Hypothalamus (tissue), 51 donors: ENCODE measurements at regions not wholly inside any gene's neighbourhood (a gene's known extent, or its start where the extent isn't known, plus 50 kb on each side); places are given as distances from the start of the nearest gene placed in this dataset.
"Not testable (repeated sequence)": the region's sequence is repeated elsewhere in the genome, so short reads cannot be mapped to it uniquely, and the experiment has no call there.

Experiments
- DNase-seq, 51 donors: peaks; one replicate each; lab custom pipeline; 2025; lab: John Stamatoyannopoulos, UW

DNA sequence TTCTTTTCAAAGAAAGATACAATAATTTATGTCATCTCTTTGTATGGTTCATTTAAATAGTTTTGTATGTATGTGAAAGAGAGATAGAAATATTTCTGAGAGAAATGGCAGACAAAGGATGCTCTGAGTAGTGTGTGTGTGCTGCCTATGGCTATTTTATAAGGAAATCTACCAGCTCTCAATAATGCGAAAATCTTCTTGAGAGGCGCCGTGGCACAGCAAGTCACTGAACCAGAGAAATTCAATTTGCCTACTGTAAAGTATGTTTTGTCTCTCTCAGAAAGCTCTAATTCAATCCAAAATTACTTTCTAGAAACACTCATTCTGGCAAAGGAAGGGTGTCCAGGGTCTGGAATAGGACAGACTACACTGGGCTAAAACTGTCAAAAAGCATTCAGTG is 1981.1 kb downstream of the EFNA5 start:
- DNase-seq: no peak

DNA sequence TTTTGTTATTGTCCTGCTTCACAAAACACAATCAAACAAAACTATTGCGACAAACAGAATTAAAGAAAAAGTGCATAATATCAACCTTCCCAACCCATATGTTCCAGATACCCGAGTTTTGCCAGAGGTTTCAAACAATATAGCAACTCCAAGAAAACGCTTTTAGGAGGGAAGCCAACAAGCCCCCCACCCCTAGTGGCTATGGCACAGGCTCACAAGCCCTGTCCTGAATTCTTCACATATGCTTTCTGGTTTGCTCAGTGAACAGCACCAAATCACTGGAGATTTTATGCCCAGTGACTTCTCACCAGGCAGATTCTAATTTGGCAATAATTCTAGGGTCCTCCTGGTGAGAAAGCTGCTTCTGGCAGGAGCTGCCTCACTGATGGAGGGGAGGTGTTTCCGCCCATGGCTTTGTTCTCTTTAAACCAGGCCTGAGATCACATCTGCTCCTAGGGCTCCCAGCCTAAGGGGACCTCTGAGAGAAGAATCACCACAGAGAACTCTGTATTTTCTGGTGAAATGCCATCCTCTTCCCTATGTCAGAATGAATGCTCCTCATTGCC is 1982.4 kb downstream of the EFNA5 start:
- DNase-seq: no peak

DNA sequence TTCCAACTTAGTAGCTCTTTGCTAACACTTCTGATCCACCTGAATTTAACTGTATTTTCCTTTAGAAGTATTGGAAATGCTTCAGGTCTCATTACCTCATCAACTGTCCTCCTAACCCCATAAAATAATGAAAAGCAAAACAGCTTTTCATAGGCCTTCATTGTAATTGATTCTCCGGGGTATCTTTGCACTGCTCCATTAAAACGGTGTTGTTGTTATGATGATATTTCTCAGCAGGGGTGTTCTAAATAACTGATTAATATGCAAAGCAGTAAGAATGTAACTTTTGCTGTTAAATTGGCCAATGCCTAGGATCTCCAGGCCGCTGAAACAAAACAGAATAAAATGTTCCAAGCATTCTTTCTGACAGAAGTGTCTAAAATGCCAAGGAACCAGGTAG is 1983.2 kb downstream of the EFNA5 start:
- DNase-seq: no peak

DNA sequence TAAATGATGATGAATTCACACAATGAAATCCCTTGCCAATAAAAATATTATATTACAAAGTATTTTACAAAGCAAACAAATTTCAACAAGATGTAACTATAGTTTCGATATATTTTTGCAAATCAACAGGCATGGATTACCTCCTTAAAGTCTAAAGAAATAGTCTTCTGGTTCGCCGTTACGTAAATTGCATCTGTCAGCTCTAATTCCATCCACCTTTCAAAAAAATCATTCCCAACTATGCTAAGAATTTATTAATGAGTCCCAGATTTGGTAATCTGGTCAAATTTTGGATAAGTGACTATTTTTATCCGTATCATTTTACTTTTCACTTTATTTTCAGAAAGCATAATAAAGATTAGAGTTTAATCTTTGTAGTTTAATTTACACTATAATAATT is 1984.9 kb downstream of the EFNA5 start:
- no peak for DNase-seq

DNA sequence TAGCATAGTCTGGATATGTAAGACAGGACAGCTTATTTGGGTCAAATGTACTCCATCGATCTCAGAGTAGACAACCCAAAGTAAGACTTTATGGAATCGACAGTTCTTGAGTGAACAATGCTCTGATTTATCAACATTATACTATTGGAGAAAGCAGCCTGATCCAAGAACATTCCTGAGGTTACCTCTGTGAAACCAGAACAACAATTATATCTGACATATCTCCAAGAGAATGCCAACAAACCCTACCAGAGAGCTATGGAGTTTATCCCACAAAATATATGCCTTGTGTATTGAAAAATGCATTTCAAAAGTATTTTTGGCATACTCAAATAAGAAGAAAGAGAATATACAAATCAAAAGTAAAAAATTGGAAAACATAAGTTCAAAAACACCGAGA is 1985.9 kb downstream of the EFNA5 start:
- DNase-seq: no peak

DNA sequence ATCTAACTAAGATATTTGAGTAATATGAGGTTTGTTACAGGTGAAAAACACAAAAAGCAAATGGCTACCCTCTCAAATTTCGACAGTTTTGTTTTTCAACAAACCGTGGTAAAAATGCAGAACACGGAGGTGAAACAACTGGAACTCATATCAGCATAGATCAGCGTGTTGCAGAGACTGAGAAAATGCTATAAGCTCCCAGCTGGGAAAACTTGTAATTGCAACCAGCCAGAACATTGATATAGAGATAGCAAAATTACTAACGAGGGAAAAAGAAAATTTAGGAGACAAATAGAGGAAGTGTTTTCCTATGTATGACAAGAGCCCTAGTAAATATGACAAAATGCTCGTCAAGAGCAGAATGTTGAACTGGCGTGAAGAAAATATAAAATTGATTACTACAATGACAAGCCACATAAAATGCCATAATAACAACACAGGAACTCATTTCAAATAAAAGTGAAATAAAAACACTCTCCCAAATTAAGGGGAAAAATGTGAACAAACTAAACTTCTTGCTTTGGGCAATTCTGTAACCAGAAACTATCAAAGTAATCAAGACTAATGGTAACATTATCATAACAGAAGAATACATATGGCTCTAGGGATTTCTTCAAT is 1989.8 kb downstream of the EFNA5 start:
- no peak for DNase-seq

DNA sequence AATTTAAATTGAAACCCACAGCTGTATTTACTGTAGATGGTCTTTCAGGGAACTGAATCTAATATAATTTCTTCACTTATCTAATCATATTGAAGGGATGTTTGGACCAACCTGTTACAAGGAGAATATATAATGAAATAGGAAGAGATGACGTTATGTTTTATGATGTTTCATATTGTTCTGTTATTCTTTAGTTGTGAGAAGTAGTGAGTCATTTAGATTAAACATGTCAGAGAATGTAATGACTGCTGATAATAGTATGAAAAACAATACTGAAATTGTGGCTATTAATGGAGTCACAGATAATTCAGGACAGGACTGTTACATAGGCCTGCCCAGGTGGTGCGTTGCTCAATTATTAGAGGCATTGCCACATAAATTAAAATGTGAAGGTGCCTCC is 1993.4 kb downstream of the EFNA5 start:
- DNase-seq: no peak

DNA sequence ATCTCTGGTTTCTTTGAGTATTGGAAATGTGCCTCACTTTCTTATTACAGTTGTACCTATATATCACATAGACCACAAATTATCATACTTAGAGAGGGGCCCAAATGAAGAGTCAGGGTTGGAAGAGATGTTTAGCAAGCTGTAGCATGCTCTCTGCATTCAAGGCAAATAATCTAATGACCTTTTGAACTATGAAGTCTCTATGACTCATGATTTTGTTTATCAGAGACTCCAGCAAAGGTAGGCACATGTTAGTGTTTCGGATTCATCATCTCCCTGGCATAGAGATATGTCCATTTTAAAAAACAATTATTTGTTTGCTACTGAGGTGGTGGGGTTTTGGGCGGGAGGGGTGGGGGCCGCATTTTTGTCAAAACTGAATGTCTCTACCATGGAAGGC is 2000.1 kb downstream of the EFNA5 start:
- DNase-seq: no peak

DNA sequence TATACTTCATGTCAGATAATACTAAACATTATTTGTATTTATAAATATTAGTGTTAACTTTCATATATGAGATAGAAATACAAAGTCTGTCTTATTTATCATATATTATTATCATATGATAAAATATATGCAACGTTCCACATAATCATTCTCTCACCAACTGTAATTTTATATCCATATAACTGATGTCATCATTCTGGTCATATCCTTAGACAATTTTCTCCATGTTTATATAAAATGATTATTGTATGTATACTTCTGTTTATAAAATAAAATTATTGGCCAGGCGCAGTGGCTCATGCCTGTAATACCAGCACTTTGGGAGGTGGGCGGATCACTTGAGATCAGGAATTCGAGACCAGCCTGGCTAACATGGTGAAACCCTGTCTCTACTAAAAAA is 2007.1 kb downstream of the EFNA5 start:
- DNase-seq: no peak

DNA sequence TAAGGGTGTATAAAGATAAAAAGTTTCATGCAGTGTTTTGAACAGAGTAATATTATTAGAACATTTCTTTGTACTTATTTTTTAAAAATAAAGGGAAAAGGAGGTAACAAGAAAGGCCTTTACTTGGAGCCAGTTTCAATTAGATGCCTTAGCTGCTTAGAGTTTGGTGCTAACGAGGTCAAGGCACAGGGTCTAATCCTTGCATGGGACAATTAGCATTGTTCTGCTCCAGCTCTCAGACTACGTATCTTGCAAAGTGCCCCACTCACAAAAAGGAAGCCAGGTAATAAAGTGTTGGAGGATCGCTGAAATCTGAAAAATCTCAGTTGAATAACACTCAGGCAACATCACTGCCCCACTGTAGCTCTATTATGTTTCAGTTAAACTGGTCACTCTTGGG is 2011.3 kb downstream of the EFNA5 start:
- no peak for DNase-seq

DNA sequence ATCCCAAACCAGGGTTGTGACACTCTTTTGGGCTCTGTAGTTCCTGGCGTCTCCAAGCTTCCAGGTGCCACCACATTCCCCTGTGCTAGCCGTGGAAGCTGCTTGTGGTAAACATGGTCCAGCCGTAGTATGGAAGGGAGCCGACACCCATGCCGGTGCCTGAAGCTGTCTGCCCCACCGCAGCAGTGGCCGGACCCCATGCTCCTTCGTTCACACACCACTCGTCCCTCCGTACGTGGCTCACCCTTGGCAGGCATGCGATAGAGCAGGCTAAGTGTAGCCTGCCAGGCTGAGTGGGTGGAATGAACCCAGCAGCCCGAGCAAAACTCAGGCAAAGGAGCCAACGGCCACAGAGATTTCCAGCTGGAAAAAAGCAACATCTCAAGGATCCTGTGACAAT is 2030.4 kb downstream of the EFNA5 start:
- DNase-seq: no peak

DNA sequence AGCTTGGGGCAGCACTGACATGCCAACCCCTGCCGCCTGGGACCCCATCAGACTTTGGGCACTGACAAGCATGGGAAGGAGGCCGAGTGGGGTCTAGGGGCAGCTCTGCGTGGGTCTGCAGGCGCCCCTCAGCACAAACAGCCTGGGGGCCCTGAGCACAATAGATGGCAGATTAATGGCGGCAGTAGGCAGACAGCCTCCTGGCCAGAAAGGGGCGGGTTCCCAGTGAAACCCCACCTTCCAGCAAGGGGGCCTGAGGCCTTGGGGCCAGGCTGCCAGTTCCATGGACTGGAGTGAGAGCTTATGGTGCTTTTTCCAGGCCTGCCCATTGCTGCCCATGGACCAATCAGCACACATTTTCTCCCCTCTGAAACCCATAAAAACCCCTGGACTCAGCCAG is 2031.2 kb downstream of the EFNA5 start:
- no peak for DNase-seq

DNA sequence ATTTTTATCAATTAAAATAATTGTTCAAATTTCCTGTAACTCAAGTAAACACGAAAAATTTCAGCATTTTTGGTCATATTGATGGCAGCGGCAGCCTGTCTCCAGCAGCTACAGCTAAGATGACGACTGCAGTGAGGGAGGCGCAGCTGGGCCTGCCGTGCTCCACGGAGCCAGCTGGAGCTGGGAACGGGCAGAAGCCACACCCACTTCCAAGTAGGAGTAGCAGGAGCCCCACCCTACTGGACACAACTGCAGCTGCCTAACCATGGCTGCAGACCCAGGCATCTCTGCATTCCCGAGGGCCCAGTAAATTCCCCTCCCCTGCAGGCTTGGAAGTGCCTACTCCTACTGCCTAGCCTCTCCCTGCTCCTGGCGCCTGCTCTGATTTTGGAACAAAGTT is 2031.7 kb downstream of the EFNA5 start:
- no peak for DNase-seq

DNA sequence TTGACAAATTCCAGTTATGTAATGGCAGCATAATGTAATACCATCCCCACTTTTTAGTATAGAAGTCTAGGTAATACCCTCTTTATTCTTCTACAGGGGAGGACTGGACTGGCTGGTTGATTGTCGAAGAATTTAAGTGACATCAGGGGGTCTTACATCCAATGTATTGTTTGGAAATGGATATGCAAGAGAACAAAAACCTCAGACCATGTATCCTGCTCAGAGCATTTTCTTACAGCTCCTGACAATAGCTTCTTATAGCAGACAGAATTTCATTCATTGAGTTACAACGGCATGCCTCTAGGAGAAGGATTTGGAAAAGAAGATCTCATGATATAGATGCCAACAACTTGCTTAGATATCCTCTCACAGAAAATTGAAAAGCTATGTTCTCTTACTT is 2032.3 kb downstream of the EFNA5 start:
- no peak for DNase-seq

DNA sequence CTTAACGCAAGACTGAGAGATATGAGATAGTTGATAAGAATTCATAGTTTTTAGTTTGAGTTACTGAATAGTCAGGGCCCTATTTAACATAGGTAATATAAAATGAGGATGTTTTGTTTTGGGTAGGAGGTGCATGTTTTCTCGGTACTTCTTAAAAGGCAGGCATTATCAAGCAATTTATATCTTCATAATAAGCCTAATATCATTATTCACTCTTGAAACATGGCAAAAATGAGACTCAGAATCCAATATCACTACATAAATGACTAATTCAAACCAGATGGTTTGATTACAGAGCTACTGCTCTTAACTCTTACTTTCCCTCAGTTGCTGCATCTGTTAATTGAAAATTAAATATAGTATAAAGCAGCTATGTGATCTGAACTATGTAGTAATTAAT is 2038.7 kb downstream of the EFNA5 start:
- DNase-seq: no peak

DNA sequence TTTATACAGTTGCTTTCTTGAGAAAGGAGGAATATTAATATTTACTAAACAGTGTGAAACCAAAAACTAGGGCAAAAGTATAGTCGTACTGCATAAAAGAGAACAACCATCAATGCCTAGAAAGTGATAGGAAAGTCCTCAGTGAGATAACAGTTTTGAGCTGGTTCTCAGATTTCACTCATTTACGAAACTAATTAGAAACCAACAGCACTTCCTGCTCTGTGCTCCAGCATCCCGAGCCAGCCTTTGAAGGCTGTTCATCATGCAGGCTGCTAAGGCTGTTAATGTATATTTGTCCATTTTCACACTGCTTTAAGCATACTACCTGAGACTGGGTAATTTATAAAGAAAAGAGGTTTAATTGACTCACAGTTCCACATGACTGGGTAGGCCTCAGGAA is 2039.9 kb downstream of the EFNA5 start:
- DNase-seq: no peak

DNA sequence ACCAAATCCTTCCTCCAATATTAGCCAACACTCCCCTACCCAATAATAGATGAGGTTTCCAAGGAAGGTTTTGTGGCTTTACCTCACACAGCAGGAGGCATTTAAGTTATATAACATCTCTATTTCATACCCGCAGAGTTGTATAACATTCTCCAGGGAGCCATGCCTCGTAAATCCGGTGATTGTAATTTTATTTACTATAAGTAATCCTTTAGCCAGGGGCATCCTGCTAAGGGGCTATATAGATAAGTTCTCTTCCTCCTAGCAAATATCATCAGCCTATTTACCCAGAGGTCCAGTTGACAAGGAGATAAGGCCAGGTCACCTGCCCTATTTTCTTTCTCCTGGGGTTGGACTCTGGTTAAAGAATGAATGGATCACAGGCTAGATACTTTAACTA is 2051.0 kb downstream of the EFNA5 start:
- DNase-seq: no peak

DNA sequence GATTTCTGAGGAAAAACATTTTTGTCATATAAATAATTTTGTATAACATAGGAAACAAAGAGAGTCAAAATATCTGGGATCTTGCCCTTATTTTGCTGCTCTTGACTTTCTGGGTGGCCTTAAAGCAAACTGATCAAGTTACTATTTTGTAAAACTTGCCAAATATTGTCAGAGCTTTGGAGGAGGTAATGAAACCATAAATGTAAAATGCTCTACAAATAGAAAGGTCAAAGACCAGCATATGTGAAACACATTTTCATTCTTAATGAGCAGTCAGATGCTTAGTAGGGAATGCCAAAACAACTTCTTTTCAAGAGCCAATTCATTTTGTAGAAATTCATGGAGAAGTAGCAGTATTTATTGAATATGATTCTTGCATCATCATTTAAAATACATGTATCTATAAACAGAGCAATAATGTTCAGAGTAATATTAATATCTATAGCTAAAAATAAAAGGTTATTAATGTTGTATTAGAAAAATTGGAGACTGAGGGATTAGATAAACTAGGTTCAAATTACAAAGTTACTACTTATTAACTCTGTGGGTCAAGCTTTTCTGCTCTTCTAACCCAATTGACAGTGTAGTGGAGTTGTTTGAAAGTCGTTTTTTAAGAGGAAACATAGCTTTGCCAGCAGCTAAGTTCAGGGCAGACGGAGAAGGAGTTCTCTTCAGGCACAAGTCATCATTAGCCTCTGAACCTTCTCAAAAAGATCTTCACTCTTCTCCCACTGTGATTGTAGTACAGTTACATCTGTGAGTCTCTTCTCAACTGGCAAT is 2053.1 kb downstream of the EFNA5 start:
- no peak for DNase-seq

DNA sequence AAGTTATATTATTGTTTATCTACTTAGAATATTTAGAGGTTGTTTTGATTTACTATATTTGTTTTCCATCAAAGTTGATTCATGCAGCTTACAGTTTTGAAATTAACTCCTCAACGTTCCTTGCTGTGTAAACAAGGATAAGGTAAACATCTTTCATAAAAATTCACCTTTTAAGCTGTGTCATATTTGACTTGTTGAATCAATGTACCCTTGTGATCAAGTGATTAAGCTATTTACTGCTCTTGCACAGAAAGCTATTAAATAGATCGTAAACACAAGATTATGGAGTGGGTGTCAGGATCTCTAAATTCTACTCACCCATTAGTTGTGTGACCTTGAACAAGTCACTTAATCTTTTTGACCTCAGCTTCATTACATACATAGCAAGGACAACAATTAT is 2054.0 kb upstream of the NUDT12 start:
- no peak for DNase-seq

DNA sequence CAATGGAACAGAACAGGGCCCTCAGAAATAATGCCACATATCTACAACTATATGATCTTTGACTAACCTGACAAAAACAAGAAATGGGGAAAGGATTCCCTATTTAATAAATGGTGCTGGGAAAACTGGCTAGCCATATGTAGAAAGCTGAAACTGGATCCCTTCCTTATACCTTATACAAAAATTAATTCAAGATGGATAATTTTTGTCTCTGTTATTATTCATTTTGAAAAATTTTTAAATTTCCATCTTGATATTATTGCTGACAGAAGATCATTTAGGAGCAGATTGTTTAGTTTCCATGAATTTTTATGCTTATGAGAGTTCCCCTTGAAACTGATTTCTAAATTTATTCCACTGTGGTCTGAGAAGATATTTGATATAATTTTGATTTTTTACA is 2039.8 kb upstream of the NUDT12 start:
- DNase-seq: not testable (repeated sequence)

DNA sequence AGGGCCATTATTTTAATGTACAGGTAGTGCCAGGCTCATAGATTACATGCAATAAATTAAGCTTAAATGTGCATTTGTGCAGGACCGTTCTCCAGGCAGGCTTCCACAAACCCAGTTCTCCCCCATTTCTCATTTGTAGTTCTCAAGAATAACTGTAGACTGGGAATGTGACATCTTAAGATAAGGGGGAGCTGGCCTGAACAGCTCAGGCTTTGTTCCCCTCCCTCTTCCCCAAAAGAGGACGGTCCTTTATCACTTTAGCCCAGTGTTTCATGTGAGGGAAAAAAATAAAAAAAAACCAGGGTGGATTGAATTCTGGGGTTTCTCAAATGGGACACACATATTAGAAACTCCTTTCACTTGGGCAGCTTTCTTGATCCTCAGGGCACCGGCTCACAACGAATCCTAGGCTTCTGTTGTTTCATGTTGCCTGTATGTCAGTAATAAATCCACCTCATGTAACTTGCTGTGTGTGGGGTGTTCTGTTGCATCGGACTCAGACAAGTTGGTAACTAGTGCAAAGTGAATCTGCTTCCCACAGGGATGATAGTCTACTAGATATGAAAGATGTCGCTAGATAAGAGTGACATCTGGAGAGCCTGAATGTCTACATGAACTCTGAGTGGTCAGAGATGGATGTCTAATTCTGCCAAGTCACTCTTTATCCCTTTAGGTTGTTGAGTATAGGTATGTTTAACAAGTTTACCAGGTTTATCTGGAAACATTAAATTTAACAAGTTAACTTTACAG is 2030.6 kb upstream of the NUDT12 start:
- no peak for DNase-seq
